ENCODE measurements at regions not wholly inside any gene's neighbourhood (a gene's known extent, or its start where the extent isn't known, plus 50 kb on each side); places are given as distances from the start of the nearest gene placed in this dataset.

- no peaks in the 10 kb centered on the region for H3K9me2 ChIP-seq (replicated peaks; ENCODE audit: low read length)
- no peaks in the 10 kb centered on the region for H3K9me3 ChIP-seq (ENCODE audit: low read length)
- H3K4me3 ChIP-seq (ENCODE audit: low read length) = peak overlapping the region; percentile 60
- ATAC-seq (peak; percentile 87), DNase-seq (peak; percentile 89)
- no peaks in the 10 kb centered on the region for H4K20me1 ChIP-seq (ENCODE audit: low read length)
- H3K27ac ChIP-seq (ENCODE audit: low read length) = peak overlapping the region; percentile 74
- peak overlapping the region; percentile 65 for H2AFZ ChIP-seq (ENCODE audit: low read length)
- intact Hi-C loops (cut with micrococcal nuclease) = loop anchor here (5.0 kb wide), 1 partner anchor 43 kb away; no protein-coding TSS in a partner anchor
- H3K4me2 ChIP-seq (ENCODE audit: low read length) = peak overlapping the region; percentile 83
- POLR2A ChIA-PET (ENCODE audit: unreplicated experiment) = interaction anchor here (0.6 to 0.7 kb wide), 2 partner anchors 285 to 388 kb away, joined by 9 to 14 read pairs; no protein-coding TSS in a partner anchor
- BruUV-seq (replicated peaks) = no TSS peak
- H3K27me3 ChIP-seq (ENCODE audit: low read length) = no peaks in the 10 kb centered on the region
- H3K9ac ChIP-seq (ENCODE audit: low read length) = peak overlapping the region; percentile 30
- peaks cover 35% of the 10 kb centered on the region for H3K4me1 ChIP-seq (ENCODE audit: insufficient read depth, low read length)
- TF ChIP-seq EZH2phosphoT487 (IDR thresholded peaks at IDR 0.05; ENCODE audit: borderline replicate concordance, low read length) = no peak
- TF ChIP-seq, protein P1, sequence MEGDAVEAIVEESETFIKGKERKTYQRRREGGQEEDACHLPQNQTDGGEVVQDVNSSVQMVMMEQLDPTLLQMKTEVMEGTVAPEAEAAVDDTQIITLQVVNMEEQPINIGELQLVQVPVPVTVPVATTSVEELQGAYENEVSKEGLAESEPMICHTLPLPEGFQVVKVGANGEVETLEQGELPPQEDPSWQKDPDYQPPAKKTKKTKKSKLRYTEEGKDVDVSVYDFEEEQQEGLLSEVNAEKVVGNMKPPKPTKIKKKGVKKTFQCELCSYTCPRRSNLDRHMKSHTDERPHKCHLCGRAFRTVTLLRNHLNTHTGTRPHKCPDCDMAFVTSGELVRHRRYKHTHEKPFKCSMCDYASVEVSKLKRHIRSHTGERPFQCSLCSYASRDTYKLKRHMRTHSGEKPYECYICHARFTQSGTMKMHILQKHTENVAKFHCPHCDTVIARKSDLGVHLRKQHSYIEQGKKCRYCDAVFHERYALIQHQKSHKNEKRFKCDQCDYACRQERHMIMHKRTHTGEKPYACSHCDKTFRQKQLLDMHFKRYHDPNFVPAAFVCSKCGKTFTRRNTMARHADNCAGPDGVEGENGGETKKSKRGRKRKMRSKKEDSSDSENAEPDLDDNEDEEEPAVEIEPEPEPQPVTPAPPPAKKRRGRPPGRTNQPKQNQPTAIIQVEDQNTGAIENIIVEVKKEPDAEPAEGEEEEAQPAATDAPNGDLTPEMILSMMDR (conservative IDR thresholded peaks at IDR 0.05; ENCODE audit: low read depth, low read length) = 0 out of 2 replicates have a peak, but pooled peaks have one; percentile 23
- no peaks in the 10 kb centered on the region for H3F3A ChIP-seq (ENCODE audit: low read length, unreplicated experiment)
- peaks cover 32% of the 10 kb centered on the region for H3K79me2 ChIP-seq (ENCODE audit: low read length)
- CTCF ChIA-PET = interaction anchor here (0.6 to 0.9 kb wide), 2 partner anchors 42 to 45 kb away, joined by 3 to 8 read pairs; no protein-coding TSS in a partner anchor
- no peaks in the 10 kb centered on the region for H3K36me3 ChIP-seq (ENCODE audit: low read depth, low read length)
These were observed 74.0 kb downstream of the TANC2 start for GRCh38 chr17:63039899-63040602.

GRCh38 chr17:63040816-63041215, 74.8 kb downstream of the TANC2 start:
- CTCF ChIA-PET = interaction anchor here (0.9 kb wide), 1 partner anchor 41 kb away, joined by 8 read pairs; no protein-coding TSS in a partner anchor
- BruUV-seq (replicated peaks) = no TSS peak
- POLR2A ChIA-PET (ENCODE audit: unreplicated experiment) = interaction anchor here (0.6 to 0.7 kb wide), 2 partner anchors 286 to 387 kb away, joined by 9 to 14 read pairs; no protein-coding TSS in a partner anchor

More at GRCh38 chr17:63040816-63041215, 74.8 kb downstream of the TANC2 start:
- Histone ChIP-seq H3K27me3 (ENCODE audit: low read length) (no peaks in the 10 kb centered on the region), H3K79me2 (ENCODE audit: low read length) (peaks cover 32% of the 10 kb centered on the region), H3K4me1 (ENCODE audit: insufficient read depth, low read length) (peaks cover 27% of the 10 kb centered on the region), H3K27ac (ENCODE audit: low read length) (peak overlapping the region; percentile 74), H3K4me2 (ENCODE audit: low read length) (peak overlapping the region; percentile 83), H4K20me1 (ENCODE audit: low read length) (no peaks in the 10 kb centered on the region), H3K9me2 (replicated peaks; ENCODE audit: low read length) (no peaks in the 10 kb centered on the region), H3K4me3 (ENCODE audit: low read length) (peak overlapping the region; percentile 60; the same call in 1 of the 2 replicates), H3K9me3 (ENCODE audit: low read length) (no peaks in the 10 kb centered on the region), H3K36me3 (ENCODE audit: low read depth, low read length) (no peaks in the 10 kb centered on the region), H3K9ac (ENCODE audit: low read length) (no peak overlapping the region), H3F3A (ENCODE audit: low read length, unreplicated experiment) (no peaks in the 10 kb centered on the region), H2AFZ (ENCODE audit: low read length) (no peak overlapping the region)
- ATAC-seq (no peak), DNase-seq (no peak)
- intact Hi-C loops (cut with micrococcal nuclease) = loop anchor here (5.0 kb wide), 1 partner anchor 44 kb away; no protein-coding TSS in a partner anchor
- TF ChIP-seq EZH2phosphoT487 (IDR thresholded peaks at IDR 0.05; ENCODE audit: borderline replicate concordance, low read length) (no peak), EZH2 (IDR thresholded peaks at IDR 0.05; ENCODE audit: low read length, unreplicated experiment) (no peak)
- TF ChIP-seq, protein P1 (conservative IDR thresholded peaks at IDR 0.05; ENCODE audit: low read depth, low read length) = no peak

Data from PC-3 (cell line).